SIG-M5 treated with dmso at 0.1 percent for 504 hours (cell line): ENCODE measurements at regions not wholly inside any gene's neighbourhood (a gene's known extent, or its start where the extent isn't known, plus 50 kb on each side); places are given as distances from the start of the nearest gene placed in this dataset.

Experiments used
- DNase-seq: peaks from one replicate; lab custom pipeline; 2025; ENCODE audit not compliant: unreplicated experiment; lab: John Stamatoyannopoulos, UW

- no peak for DNase-seq
Observed at GRCh38 chr2:128984855-128985254, 666.2 kb upstream of the HS6ST1 start.

GRCh38 chr2:128986026-128986715, 667.5 kb upstream of the HS6ST1 start:
- DNase-seq, result no peak

- no peak for DNase-seq
Observed at GRCh38 chr2:128986867-128987268, 668.2 kb upstream of the HS6ST1 start.

- no peak for DNase-seq
Observed at GRCh38 chr2:128988326-128988725, 669.7 kb upstream of the HS6ST1 start.

GRCh38 chr2:128988967-128989366, 670.3 kb upstream of the HS6ST1 start:
- DNase-seq, result no peak

GRCh38 chr2:128995086-128995485, 676.4 kb upstream of the HS6ST1 start:
- no peak for DNase-seq

GRCh38 chr2:128996078-128996477, 677.4 kb upstream of the HS6ST1 start:
- no peak for DNase-seq

- DNase-seq, result no peak
Observed at GRCh38 chr2:128997166-128997866, 678.6 kb upstream of the HS6ST1 start.

- DNase-seq, result no peak
Observed at GRCh38 chr2:129001926-129002325, 683.3 kb upstream of the HS6ST1 start.

GRCh38 chr2:129002751-129003150, 684.1 kb upstream of the HS6ST1 start:
- no peak for DNase-seq

GRCh38 chr2:129004485-129004884, 685.8 kb upstream of the HS6ST1 start:
- no peak for DNase-seq

- no peak for DNase-seq
Observed at GRCh38 chr2:129004940-129005490, 686.3 kb upstream of the HS6ST1 start.

GRCh38 chr2:129006135-129006886, 687.6 kb upstream of the HS6ST1 start:
- no peak for DNase-seq

GRCh38 chr2:129006901-129007300, 688.2 kb upstream of the HS6ST1 start:
- DNase-seq, result no peak

- no peak for DNase-seq
Observed at GRCh38 chr2:129008055-129008880, 689.6 kb upstream of the HS6ST1 start.

- no peak for DNase-seq
Observed at GRCh38 chr2:129008881-129009554, 690.4 kb upstream of the HS6ST1 start.

GRCh38 chr2:129009555-129010146, 691.0 kb upstream of the HS6ST1 start:
- no peak for DNase-seq

- no peak for DNase-seq
Observed at GRCh38 chr2:129010262-129010661, 691.6 kb upstream of the HS6ST1 start.

- no peak for DNase-seq
Observed at GRCh38 chr2:129011466-129012061, 692.9 kb upstream of the HS6ST1 start.
